ENCODE measurements at regions not wholly inside any gene's neighbourhood (a gene's known extent, or its start where the extent isn't known, plus 50 kb on each side); places are given as distances from the start of the nearest gene placed in this dataset.

GRCh38 chr4:93981594-93981993 is 153.0 kb downstream of the ATOH1 start:
- no peak for TF ChIP-seq POLR2AphosphoS5 (IDR thresholded peaks at IDR 0.05; ENCODE audit: borderline replicate concordance, low read depth, low read length)
- TF ChIP-seq EZH2 (IDR thresholded peaks at IDR 0.05), result no peak
- TF ChIP-seq FOXP2 (optimal IDR thresholded peaks at IDR 0.05; ENCODE audit: control extremely low read depth, extremely low read length, insufficient read depth), result no peak

Measured in SK-N-MC (cell line).